ENCODE measurements at regions not wholly inside any gene's neighbourhood (a gene's known extent, or its start where the extent isn't known, plus 50 kb on each side); places are given as distances from the start of the nearest gene placed in this dataset.

DNA sequence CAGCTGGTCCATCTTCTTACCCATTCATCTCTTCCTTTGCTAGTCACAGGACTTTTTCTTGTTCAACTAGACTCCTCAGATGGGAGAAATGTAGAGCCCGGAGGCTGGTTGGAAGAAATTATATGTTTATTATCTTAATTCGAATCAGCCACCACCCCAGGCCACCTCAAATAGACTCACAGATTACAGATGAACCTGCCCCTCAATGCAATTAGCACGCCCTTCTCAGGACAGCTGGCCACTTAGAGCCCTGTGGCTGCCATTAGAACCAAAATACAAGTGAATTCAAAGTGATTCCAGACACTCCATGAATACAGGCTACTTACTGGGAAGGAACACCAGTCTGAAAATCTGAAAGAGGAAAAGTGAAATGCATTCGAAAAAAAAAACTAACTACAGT, 176.4 kb downstream of the MAFB start:
- DNase-seq (ENCODE audit: low spot score) (no peak), ATAC-seq (no peak)
- Mint-ChIP-seq H3K27me3 (peaks cover 9 to 13% of the 10 kb centered on the region in 2 donors), H3K4me3 (no peak overlapping the region), H3K27ac (no peak overlapping the region), H3K36me3 (no peaks in the 10 kb centered on the region), H3K9me3 (no peaks in the 10 kb centered on the region), H3K4me1 (ENCODE audit: low read depth in 2 of 2) (peaks cover 0 to 2% of the 10 kb centered on the region in 2 donors)

DNA sequence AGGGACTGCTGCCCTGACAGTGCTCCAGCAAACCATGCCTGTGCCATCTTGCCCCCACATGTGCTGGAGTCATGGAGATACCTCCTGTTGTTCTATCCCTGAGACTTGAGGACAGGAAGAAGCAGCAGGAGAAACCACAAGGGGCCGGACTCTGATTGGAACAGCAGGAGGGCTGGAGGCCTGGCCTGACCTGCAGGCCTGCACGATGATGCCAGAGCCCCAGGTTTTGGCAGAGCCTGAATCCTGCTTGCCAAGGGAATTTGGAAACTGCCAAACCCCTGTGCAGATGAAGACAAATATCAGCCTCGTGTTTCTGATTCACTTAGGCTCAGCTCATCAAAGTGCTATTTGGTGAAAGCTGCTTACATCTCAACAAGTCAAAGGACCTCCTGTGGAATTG, 177.6 kb downstream of the MAFB start:
- Mint-ChIP-seq H3K27me3 (peaks cover 6 to 13% of the 10 kb centered on the region in 2 donors), H3K4me3 (no peak overlapping the region), H3K4me1 (ENCODE audit: low read depth in 2 of 2) (peaks cover 0 to 2% of the 10 kb centered on the region in 2 donors), H3K9me3 (no peaks in the 10 kb centered on the region), H3K36me3 (no peaks in the 10 kb centered on the region), H3K27ac (no peak overlapping the region)
- no peak for ATAC-seq
- DNase-seq (ENCODE audit: low spot score) = no peak

DNA sequence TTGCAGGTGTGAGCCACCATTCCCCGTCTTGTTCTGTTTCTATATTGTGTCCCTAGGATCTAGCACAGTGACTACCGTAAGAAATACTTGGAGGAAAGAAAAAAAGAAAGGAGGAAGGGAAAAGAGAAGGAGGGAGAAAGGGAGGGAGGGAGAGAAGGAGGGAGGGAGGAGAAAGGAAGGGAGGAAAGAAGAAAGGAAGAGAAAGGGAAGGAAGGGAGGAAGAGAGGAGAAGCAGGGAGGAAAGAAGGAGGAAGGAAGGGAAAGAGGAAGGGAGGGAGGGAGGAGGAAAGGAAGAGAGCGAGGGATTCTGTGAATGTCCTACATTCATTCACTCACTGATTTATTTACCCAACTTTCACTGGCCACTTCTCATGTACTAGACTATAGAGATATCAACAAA, 178.4 kb downstream of the MAFB start:
- DNase-seq (ENCODE audit: low spot score) = no peak
- H3K4me1 Mint-ChIP-seq (ENCODE audit: low read depth in 2 of 2) = peaks cover 0 to 2% of the 10 kb centered on the region in 2 donors
- no peak overlapping the region for H3K27ac Mint-ChIP-seq
- no peaks in the 10 kb centered on the region for H3K36me3 Mint-ChIP-seq
- no peak overlapping the region for H3K4me3 Mint-ChIP-seq
- H3K9me3 Mint-ChIP-seq = no peaks in the 10 kb centered on the region
- no peak for ATAC-seq
- peaks cover 6 to 13% of the 10 kb centered on the region in 2 donors for H3K27me3 Mint-ChIP-seq

DNA sequence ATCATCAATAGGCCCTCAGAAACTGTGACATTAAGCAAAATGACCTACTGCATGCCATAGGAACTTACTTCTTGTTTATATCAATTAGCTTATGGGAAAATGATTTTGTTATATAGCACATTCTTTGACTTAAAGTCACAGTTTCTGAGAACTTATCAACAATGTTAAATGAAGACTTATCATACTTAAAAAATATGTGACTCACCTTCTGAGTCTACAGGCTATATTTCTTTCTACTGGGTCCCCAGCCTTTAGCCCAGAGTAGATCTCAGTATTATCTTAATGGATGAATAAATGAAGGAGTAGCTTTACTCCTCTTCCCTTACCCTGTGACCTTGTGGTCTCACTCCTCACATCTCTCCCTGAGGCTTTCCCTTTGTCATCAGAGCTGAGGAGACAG, 180.2 kb downstream of the MAFB start:
- ATAC-seq = no peak
- H3K27ac Mint-ChIP-seq = peak overlapping the region in 1 of 2 donors; percentile 4
- no peak for DNase-seq (ENCODE audit: low spot score)
- no peak overlapping the region for H3K4me3 Mint-ChIP-seq
- H3K36me3 Mint-ChIP-seq = no peaks in the 10 kb centered on the region
- H3K4me1 Mint-ChIP-seq (ENCODE audit: low read depth in 2 of 2) = peaks cover 3 to 5% of the 10 kb centered on the region in 2 donors
- no peaks in the 10 kb centered on the region for H3K9me3 Mint-ChIP-seq
- H3K27me3 Mint-ChIP-seq = peaks cover 2 to 6% of the 10 kb centered on the region in 2 donors

DNA sequence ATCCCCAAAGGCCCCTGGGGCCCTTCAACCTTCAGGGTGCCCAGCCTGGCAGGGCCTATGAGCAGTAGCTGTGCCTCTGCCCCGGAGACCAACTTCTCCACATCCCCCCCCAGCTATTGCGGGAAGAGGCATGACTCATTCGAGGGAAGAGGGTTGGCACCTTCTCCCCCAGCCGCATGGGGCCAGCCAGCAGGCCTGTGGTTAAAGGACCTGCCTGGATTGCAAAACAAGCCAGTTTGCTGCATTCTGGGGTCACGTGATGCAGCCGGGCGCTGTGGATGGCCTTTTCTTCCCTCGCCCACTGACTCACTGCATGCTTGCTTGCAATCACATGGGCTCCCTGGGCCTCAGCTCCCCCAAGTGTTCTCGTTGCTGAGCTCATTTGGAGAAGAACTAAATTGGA, 182.5 kb downstream of the MAFB start:
- ATAC-seq (peak; percentile 89 to 93), DNase-seq (ENCODE audit: low spot score) (peak; percentile 91)
- no peak overlapping the region for H3K4me3 Mint-ChIP-seq
- peaks cover 0 to 7% of the 10 kb centered on the region in 2 donors for H3K27me3 Mint-ChIP-seq
- H3K36me3 Mint-ChIP-seq = no peaks in the 10 kb centered on the region
- H3K4me1 Mint-ChIP-seq (ENCODE audit: low read depth in 2 of 2) = peaks cover 3 to 5% of the 10 kb centered on the region in 2 donors
- no peaks in the 10 kb centered on the region for H3K9me3 Mint-ChIP-seq
- H3K27ac Mint-ChIP-seq = peak overlapping the region in 1 of 2 donors; percentile 20

DNA sequence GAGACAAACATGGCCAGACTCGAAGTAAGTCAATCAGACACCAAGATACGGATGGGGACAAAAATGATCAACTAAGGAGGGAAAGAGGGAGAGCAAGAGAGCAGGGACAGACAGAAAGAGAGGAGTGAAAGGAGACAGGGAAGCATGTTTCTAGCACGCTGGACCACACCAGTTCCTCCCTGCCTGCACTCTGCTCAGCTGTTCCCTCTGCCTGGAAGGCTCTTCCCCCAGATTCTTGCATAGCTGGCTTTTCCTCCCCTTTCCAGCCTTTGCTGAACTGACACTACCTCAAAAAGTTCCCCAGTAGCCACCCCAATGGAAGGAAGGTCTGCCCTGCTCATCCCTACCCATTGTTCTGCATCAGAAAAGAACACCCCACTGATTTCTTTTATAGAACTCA, 185.9 kb downstream of the MAFB start:
- Mint-ChIP-seq H3K9me3 (no peaks in the 10 kb centered on the region), H3K27ac (peak overlapping the region in 1 of 2 donors; percentile 15), H3K36me3 (peaks cover 6% of the 10 kb centered on the region), H3K4me3 (no peak overlapping the region), H3K27me3 (peaks cover 0 to 7% of the 10 kb centered on the region in 2 donors), H3K4me1 (ENCODE audit: low read depth in 2 of 2) (peaks cover 12 to 13% of the 10 kb centered on the region in 2 donors)
- ATAC-seq (no peak), DNase-seq (ENCODE audit: low spot score) (no peak)

DNA sequence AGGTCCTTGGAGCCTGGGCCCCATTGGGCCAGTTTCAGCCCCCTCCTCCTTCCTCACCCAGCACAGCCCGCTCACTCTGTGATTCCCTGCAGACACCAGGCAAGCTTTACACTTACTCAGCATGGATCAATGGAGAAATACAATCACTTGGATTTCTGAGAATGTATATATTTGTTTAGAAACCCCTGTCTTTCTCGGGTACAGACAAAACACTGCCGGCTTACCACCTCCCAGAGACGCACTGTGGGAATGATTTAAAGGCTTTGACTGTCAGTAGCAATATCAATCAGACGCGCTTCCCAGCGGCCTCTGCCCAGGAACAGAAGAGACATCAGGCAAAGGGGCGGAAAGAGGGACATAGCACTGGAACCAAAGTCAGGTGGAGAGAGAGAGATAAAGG, 186.5 kb downstream of the MAFB start:
- peaks cover 6% of the 10 kb centered on the region for H3K36me3 Mint-ChIP-seq
- no peaks in the 10 kb centered on the region for H3K9me3 Mint-ChIP-seq
- ATAC-seq (no peak), DNase-seq (ENCODE audit: low spot score) (no peak)
- H3K27me3 Mint-ChIP-seq = peaks cover 0 to 7% of the 10 kb centered on the region in 2 donors
- no peak overlapping the region for H3K4me3 Mint-ChIP-seq
- peak overlapping the region in 1 of 2 donors; percentile 15 for H3K27ac Mint-ChIP-seq
- peaks cover 14 to 17% of the 10 kb centered on the region in 2 donors for H3K4me1 Mint-ChIP-seq (ENCODE audit: low read depth in 2 of 2)

DNA sequence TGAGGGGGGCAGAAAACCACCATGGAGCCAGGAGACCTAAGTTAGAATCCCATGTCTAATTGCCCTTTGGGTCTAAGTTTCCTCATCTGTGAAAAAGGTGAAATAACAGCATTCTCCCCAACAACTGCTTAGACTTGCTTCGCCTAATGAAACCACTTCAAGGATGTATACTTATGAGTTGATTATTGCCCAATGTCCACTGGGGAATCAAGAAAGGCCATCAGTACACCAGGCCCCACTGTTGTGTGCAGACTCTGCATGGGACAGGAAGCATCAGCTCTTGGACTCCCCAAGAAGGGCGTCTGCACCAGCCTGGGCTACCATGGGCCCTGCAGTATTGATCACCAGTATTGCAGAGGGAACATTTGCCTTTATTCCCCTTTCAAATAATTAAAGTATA, 189.6 kb downstream of the MAFB start:
- peaks cover 12 to 14% of the 10 kb centered on the region in 2 donors for H3K4me1 Mint-ChIP-seq (ENCODE audit: low read depth in 2 of 2)
- peak overlapping the region in 1 of 2 donors; percentile 80 for H3K27ac Mint-ChIP-seq
- H3K4me3 Mint-ChIP-seq = no peak overlapping the region
- H3K27me3 Mint-ChIP-seq = peaks cover 5 to 14% of the 10 kb centered on the region in 2 donors
- no peaks in the 10 kb centered on the region for H3K9me3 Mint-ChIP-seq
- H3K36me3 Mint-ChIP-seq = peaks cover 6% of the 10 kb centered on the region
- DNase-seq (ENCODE audit: low spot score) = no peak
- no peak for ATAC-seq

DNA sequence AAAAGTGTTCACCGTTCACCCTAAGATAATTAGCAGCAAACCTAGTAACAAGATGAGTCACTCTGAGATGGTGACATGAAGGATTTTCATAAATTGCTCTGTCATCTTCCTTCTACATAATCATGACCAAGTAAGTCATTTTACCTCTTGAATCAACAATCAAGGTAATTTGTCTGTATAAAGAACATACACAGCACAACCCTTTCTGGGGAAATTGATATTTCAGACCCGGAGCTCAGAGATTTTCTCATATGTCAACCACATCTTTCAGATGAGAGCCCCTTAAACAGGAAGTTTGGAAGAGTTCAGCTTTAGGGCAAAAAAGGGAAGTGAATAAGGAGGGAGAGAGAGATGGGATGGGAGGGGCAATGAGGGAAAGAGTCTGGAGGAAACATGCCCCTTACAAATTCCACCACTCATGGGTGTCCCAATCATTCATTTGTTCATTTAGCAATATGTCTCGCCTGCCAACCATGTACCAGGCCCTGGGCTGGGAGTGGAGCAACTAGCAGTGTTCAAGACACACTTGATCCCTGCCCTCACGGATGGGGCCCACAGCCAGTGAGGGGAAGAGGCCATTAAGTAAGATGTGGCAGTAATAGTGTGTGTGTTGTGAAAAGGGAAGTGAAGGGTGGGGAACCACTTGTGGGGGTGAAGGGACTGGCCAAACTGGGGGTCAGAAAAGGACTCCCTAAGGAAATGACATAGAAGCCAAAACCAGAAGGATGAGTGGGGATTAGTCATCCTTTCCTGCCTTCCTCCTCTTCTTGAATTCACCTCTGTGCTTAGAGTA, 190.9 kb downstream of the MAFB start:
- DNase-seq (ENCODE audit: low spot score) (no peak), ATAC-seq (peak; percentile 69 to 81)

DNA sequence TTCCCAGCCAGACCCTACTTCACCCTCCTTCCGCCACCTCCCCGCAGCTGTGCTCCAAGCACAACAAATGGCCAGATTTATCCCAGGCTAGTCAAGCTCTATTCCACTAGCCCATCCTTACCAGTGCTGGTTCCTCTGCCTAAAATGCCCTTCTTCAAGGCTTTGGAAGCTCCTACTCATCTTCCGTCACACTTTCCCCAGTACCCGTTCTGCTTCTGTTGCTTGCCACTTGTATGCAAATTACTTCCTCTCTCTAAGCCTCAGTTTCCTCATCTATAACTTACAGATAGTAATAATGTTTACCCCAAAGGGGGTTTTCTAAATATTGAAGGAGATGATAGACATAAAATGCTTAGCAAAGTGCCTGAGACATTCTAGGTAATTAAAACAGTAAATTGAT, 193.1 kb downstream of the MAFB start:
- Mint-ChIP-seq H3K9me3 (no peaks in the 10 kb centered on the region), H3K36me3 (peaks cover 6% of the 10 kb centered on the region), H3K27ac (no peak overlapping the region), H3K4me1 (ENCODE audit: low read depth in 2 of 2) (peaks cover 12 to 14% of the 10 kb centered on the region in 2 donors), H3K4me3 (no peak overlapping the region), H3K27me3 (peaks cover 5 to 7% of the 10 kb centered on the region in 2 donors)
- DNase-seq (ENCODE audit: low spot score) (no peak), ATAC-seq (no peak)

More for the DNA sequence above, 190.9 kb downstream of the MAFB start:
- no peaks in the 10 kb centered on the region for H3K9me3 Mint-ChIP-seq
- peaks cover 12 to 14% of the 10 kb centered on the region in 2 donors for H3K4me1 Mint-ChIP-seq (ENCODE audit: low read depth in 2 of 2)
- H3K27ac Mint-ChIP-seq = peak overlapping the region; percentile 80 to 92
- peaks cover 5 to 14% of the 10 kb centered on the region in 2 donors for H3K27me3 Mint-ChIP-seq
- H3K4me3 Mint-ChIP-seq = peak overlapping the region; percentile 66
- peaks cover 6% of the 10 kb centered on the region for H3K36me3 Mint-ChIP-seq

DNA sequence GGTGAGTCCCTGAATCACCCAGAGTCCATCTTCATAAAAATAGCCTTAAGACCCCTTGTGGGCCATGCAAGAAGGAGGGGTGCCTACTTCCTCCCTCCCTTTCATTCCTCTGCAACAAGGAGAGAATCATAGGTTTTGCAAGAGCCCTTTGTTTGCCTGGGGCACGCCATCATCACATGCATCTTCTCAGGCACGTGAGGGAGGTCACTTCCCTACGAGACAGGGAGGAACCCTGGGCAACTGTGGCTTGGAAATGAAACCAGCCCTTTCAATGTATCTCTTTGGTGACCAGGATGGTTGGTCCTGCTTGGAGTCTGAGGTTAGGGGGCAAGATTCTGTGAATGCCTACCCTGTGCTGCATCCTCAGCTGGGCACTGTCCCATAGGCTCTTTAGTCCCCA, 194.8 kb downstream of the MAFB start:
- H3K4me3 Mint-ChIP-seq = no peak overlapping the region
- no peak for DNase-seq (ENCODE audit: low spot score)
- peaks cover 6% of the 10 kb centered on the region for H3K36me3 Mint-ChIP-seq
- H3K9me3 Mint-ChIP-seq = no peaks in the 10 kb centered on the region
- H3K27ac Mint-ChIP-seq = no peak overlapping the region
- peaks cover 12 to 14% of the 10 kb centered on the region in 2 donors for H3K4me1 Mint-ChIP-seq (ENCODE audit: low read depth in 2 of 2)
- H3K27me3 Mint-ChIP-seq = peaks cover 5 to 7% of the 10 kb centered on the region in 2 donors
- ATAC-seq = no peak

DNA sequence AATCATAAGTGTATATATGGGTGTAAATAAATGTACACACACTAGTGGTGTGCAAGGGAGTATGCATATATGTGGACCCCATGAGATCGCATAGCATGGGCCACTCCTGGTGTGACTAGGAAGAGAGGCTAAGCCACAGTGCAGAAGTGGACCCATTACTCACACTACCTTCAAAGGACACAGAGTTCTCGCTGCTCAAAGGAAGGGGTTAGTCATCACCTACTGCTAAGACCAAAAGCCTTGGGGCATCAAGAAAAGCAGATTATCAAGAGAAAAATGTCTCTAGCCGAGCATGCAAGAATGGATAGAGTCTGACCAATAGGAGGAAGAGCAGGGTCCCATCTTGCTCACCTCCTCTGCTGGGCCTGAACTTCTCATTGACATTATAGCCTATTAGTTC, 195.5 kb downstream of the MAFB start:
- Mint-ChIP-seq H3K27me3 (peaks cover 5 to 7% of the 10 kb centered on the region in 2 donors), H3K9me3 (no peaks in the 10 kb centered on the region), H3K4me3 (no peak overlapping the region), H3K4me1 (ENCODE audit: low read depth in 2 of 2) (peaks cover 7 to 8% of the 10 kb centered on the region in 2 donors), H3K27ac (no peak overlapping the region), H3K36me3 (peaks cover under 1% of the 10 kb centered on the region)
- ATAC-seq (peak in 1 of 2 donors; percentile 36), DNase-seq (ENCODE audit: low spot score) (no peak)

DNA sequence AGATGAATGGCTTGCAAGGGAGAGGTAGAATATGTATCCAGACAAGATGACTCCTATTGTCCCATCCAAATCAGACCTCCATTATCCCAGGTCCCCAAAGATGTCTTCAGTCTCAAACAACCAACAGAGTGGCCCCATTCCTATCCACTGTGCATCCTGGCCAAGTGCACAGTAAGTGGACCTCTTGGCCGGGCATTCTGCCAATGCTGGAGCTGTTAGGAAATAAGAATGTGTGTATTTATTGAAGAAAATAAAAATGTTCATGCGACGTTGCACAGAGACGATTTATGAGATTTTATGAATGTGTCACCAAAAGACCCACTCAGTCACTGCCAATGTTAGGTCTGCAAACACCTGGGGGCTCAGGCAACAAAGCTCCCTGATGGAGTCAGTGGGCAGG, 196.0 kb downstream of the MAFB start:
- no peaks in the 10 kb centered on the region for H3K36me3 Mint-ChIP-seq
- H3K9me3 Mint-ChIP-seq = no peaks in the 10 kb centered on the region
- H3K27me3 Mint-ChIP-seq = peaks cover 5 to 7% of the 10 kb centered on the region in 2 donors
- no peak overlapping the region for H3K27ac Mint-ChIP-seq
- H3K4me3 Mint-ChIP-seq = no peak overlapping the region
- DNase-seq (ENCODE audit: low spot score) (no peak), ATAC-seq (no peak)
- H3K4me1 Mint-ChIP-seq (ENCODE audit: low read depth in 2 of 2) = peaks cover 3 to 4% of the 10 kb centered on the region in 2 donors

DNA sequence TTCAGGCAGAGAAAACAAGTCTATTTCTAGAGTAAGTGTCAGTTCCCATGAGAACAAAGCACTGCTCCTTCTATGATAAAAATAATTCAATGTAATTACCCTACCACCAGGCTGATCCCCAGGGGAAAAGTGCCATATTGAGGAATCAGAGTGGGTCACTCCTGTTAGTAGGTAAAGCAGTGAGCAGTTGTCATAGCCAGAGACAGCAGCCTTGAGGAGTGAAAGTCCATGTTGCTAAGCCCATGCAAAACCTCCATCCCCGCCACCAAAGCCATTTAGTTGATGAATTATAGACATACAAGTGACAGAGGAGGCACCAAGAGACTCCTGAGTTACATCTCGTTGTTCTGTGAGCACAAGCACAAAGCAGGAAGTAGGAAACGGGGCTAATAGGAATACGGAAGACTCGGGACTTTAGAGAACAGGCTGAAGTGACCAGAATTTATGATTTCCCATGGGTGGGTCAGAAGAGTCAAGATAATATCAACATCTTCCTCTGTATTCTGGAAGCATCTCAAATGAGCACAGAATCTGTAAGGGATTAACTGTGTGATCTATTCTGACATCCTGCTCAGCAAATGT, 197.9 kb downstream of the MAFB start:
- H3K4me3 Mint-ChIP-seq = no peak overlapping the region
- ATAC-seq (no peak), DNase-seq (ENCODE audit: low spot score) (no peak)
- H3K9me3 Mint-ChIP-seq = no peaks in the 10 kb centered on the region
- H3K36me3 Mint-ChIP-seq = no peaks in the 10 kb centered on the region
- no peaks in the 10 kb centered on the region for H3K4me1 Mint-ChIP-seq (ENCODE audit: low read depth in 2 of 2)
- no peak overlapping the region for H3K27ac Mint-ChIP-seq
- H3K27me3 Mint-ChIP-seq = peaks cover 5% of the 10 kb centered on the region in 2 donors

Data from natural killer cell treated with Interleukin-12 subunit alpha and Interleukin-12 subunit beta and Interleukin-15 and Interleukin-18, amount 100 ng/mL, for 72 hours (primary cell).